Loucy (cell line): ENCODE measurements at regions not wholly inside any gene's neighbourhood (a gene's known extent, or its start where the extent isn't known, plus 50 kb on each side); places are given as distances from the start of the nearest gene placed in this dataset.

Source experiments
- EZH2phosphoT487 ChIP-seq: fragments of 200-600 bp; IDR thresholded peaks from 2 replicates; pipeline ENCODE4 v1.6.1; 2018; ENCODE audit warnings: antibody characterized with exemption, mild to moderate bottlenecking, moderate library complexity, borderline replicate concordance
- TF ChIP-seq, protein P1 (sequence below): fragments of 200-600 bp; sonication (generic); conservative IDR thresholded peaks from 2 replicates; pipeline ENCODE4 v1.5.1; 2014; ENCODE audit warnings: mild to moderate bottlenecking, antibody characterized with exemption, low read length

DNA sequence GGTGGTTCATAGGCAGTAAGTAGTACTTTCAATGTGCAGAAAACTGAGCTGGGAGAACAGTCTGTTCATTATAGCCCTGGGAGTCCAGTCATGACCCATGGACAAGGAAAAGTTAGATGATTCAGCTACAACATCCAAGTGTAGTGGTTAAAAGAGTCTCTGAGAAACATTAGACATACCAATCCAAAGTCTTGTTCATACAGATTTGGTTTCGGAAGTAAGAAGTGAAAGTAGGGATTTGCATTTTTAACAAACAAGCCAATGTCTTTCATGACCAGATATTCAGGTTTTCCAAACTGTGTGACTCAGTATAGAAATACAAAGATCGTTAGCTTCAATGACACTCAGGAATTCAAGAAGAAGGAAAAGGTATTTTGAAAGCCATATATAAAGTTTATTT lies 345.3 kb downstream of the SLITRK1 start:
- TF ChIP-seq, protein P1, sequence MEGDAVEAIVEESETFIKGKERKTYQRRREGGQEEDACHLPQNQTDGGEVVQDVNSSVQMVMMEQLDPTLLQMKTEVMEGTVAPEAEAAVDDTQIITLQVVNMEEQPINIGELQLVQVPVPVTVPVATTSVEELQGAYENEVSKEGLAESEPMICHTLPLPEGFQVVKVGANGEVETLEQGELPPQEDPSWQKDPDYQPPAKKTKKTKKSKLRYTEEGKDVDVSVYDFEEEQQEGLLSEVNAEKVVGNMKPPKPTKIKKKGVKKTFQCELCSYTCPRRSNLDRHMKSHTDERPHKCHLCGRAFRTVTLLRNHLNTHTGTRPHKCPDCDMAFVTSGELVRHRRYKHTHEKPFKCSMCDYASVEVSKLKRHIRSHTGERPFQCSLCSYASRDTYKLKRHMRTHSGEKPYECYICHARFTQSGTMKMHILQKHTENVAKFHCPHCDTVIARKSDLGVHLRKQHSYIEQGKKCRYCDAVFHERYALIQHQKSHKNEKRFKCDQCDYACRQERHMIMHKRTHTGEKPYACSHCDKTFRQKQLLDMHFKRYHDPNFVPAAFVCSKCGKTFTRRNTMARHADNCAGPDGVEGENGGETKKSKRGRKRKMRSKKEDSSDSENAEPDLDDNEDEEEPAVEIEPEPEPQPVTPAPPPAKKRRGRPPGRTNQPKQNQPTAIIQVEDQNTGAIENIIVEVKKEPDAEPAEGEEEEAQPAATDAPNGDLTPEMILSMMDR = no peak
- no peak for TF ChIP-seq EZH2phosphoT487
